Femur (tissue), 1 donor: ENCODE measurements at regions not wholly inside any gene's neighbourhood (a gene's known extent, or its start where the extent isn't known, plus 50 kb on each side); places are given as distances from the start of the nearest gene placed in this dataset.
"Not testable (repeated sequence)": the region's sequence is repeated elsewhere in the genome, so short reads cannot be mapped to it uniquely, and the experiment has no call there.

ENCODE experiments used
- DNase-seq: peaks from one replicate; pipeline ENCODE4 v3.0.0-alpha.2; 2017

- no peak for DNase-seq
These were observed 51.6 kb upstream of the POMP start for GRCh38 chr13:28607187-28607955.

DNA sequence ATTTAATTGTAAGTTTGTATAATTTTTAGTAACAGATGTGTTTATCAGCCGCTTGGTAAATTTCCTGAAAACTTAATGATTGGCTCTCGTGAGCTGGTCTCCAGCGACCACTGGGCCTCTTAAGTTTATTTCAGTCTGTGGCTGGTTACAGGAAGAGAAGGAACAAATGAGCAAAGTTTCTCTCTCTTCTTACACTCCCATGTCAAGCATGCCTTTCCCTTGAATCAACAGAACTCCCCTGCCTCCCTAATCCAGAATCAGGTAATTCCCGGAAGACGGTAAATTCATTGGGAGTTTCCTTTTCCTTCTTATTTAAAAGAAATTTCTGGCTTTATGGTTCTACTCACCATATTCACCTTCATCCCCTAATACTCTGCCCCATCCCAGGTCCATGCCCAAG, 52.5 kb upstream of the POMP start:
- no peak for DNase-seq

DNA sequence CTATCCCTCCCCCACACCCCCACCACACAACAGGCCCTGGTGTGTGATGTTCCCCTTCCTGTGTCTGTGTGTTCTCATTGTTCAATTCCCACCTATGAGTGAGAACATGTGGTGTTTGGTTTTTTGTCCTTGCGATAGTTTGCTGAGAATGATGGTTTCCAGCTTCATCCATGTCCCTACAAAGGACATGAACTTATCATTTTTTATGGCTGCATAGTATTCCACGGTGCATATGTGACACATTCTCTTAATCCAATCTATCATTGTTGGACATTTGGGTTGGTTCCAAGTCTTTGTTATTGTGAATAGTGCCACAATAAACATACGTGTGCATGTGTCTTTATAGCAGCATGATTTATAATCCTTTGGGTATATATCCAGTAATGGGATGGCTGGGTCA, 53.8 kb upstream of the POMP start:
- DNase-seq, result not testable (repeated sequence)

GRCh38 chr13:28603043-28603664, 55.8 kb upstream of the POMP start:
- no peak for DNase-seq

DNA sequence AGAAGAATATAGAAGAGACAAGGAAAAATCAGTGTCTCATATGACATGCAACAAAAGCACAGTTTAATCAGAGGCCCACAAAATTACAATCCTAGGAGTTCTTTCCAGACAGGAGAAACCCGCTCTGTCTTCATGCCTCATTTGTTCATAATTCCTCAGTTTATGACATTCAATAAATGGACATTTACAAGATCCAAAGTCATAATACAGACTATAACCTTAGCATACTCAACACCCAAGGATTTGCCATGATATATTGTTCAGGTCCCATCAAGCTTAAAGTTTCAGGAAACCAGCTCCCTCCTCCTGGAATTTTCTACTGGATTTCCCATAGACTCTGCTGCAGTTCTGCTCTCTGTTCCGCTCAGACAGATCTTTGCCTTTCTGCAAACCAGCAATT, 56.4 kb upstream of the POMP start:
- DNase-seq, result no peak

- no peak for DNase-seq
These were observed 57.3 kb upstream of the POMP start for GRCh38 chr13:28601581-28601980.

DNA sequence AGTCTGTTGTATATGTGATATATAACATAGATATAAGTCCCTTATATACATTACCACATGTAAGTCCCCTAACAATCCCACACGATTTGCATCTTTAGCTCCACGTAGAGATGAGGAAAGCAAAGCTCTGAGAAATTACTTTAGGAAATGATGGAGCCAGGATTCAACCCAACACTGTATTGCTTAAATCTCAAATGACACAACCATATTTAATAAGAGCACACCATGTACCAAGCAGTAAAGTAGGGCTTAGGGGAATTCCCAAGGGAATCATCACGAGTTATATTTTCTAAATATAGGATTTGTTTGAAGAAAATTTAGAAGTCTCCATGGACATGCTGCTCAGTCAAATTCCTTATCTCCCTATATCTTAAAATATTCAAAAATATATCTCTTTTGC, 61.3 kb upstream of the POMP start:
- DNase-seq, result no peak

- DNase-seq, result no peak
These were observed 68.5 kb upstream of the POMP start for GRCh38 chr13:28590461-28590860.

- DNase-seq, result no peak
These were observed 70.6 kb upstream of the POMP start for GRCh38 chr13:28588296-28588695.

DNA sequence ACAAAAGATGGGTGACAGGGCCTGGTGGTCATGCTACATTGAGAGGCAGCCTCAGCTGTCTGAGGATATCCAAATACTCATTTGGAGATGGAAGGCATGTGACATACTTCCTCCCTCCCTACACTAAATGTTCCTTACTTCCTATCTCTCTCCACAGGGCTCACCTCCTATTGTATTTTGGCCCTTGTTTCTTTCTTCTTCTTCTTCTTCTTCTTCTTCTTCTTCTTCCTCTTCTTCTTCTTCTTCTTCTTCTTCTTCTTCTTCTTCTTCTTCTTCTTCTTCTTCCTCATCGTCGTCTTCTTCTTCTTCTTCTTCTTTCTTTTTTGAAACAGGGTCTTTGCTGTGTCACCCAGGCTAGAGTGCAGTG, 71.8 kb upstream of the POMP start:
- no peak for DNase-seq

DNA sequence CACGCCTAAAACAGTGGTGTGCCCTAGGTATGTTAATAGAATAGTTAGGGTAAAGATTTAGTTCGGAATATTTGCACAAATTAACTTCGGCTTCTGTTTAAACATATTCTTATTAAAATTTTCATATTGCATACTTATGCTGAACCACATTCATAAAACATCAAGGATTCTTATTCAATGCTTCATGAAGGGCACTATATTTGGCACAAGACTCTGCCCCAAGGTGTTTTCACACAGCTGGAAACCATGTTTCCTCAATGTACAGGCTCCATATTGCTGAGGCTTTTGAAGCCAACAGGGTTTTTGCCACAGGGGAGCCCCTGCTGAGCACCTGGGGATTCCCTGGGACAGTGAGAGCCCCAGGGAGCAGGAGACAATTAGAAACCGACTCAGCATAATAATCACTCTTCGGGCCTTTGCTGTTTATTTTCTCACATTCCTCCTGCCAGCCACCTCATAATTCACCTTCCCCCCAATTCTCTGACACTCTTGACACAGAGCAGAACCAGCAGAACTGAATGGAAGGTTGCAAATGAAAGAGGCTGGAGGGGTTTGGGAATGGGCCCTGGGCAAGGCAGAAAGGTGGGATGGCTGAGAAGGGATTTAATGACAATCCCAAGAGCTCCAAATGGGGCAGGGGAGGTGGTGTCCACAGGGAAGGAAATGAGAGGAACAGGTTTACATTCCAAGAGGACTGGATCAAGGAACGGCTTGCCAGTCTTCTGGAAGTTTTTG, 72.3 kb upstream of the POMP start:
- no peak for DNase-seq

DNA sequence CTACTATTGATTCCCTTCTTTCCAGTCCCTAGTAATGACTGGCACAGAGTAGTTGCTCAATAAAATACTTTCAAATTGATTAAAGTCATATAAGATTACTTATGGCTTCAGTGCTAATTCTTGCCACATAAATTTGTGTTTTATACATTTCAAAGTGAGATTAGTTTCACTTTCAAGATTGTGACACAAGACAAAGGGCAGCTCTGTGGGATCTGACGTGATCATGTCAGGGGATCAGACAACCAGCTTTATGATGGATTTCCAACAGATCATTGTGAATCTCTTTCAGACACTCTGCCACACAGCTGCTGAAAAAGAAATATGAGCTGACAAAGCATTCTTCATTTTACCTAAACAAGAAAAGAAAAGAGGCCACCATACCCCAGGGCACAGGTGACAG, 73.4 kb upstream of the POMP start:
- DNase-seq, result no peak

- no peak for DNase-seq
These were observed 74.0 kb upstream of the POMP start for GRCh38 chr13:28584873-28585381.

DNA sequence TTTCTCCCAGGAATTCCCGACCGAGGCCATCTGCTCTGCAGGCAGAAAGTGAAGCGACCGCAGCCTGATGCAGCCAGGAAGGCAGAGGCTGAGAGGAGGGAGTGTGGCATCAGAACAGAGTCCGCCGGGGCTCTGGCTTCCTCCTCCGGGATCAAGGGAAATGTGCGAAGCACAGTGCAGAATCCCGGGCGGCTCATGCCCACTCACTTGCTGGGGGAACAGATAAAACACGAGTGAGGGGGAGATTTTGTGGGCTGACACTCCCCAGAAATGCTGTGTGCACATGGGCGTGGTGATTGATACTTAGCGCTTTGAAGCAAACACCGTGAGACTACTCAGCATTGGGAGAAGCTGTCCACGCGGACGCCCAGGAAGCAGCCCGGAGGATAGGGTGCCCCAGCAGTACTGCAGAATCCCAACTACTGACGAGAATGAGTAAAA, 75.3 kb upstream of the POMP start:
- DNase-seq, result no peak

- no peak for DNase-seq
These were observed 76.1 kb upstream of the POMP start for GRCh38 chr13:28582892-28583240.

DNA sequence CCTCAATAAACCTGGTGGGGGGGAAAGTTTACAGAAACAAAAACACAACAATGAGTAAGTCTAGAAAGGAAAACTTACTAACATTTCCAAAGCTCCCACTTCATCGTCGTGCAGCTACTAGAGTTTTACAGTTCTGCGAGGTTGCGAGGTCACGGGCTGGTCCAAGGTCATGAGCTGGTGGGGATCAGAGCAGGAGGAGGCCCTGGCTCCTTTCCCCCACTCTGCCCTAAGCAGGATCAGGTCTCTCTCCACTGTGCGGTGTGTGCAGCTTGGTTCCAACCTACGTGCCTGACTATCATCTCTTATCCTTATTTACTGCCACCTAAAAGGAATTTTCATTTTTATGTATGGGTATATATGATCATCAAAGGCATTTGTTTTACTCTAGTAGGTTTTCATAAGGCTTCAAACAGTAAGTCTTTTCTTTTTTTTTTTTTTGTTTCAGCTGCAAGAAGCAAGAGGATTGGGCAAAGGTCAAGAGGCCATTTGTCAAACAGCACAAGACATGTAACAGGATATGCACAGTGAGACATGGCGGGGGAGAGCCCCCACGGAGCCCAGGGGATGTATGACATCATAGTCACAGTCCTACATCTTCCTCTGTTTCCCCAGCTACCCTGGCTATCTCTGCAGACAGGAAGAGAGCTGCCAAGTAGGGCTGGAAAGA, 76.6 kb upstream of the POMP start:
- DNase-seq, result no peak

DNA sequence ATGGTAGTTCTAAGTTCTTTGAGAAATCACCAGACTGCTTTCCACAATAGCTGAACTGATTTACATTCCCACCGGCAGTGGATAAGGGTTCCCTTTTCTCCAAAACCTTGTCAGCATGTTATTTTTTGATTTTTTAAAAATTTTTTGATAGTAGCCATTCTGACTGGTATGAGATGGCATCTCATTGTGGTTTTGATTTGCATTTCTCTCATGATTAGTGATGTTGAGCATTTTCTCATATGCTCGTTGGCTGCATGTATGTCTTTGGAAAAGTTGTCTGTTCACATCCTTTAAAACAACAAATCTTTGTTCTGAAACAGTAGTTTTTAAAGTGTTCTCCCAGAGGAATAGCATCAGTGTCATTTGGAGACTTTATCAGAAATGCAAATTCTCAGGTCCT, 77.5 kb upstream of the POMP start:
- no peak for DNase-seq

- no peak for DNase-seq
These were observed 79.2 kb upstream of the POMP start for GRCh38 chr13:28579736-28580135.

DNA sequence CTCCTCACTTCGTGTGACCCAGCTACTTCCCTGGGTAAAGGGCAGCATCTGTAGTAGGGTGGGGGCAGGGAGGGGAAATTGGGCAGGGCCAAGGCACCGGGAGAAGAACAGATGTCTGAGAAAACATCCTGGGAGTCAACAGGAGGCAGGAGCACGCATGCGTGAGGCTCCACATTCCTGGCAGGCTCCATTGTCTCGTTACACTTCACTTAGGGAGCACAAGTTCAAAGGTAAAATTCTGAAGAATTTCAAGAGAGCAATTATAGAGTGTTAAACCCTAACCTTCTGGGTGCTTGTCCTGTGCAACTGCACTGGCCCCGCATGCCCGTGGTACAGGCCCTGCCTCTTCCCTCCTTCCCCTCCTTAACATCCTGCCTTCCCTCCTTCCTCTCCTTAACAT, 79.6 kb upstream of the POMP start:
- DNase-seq, result no peak

DNA sequence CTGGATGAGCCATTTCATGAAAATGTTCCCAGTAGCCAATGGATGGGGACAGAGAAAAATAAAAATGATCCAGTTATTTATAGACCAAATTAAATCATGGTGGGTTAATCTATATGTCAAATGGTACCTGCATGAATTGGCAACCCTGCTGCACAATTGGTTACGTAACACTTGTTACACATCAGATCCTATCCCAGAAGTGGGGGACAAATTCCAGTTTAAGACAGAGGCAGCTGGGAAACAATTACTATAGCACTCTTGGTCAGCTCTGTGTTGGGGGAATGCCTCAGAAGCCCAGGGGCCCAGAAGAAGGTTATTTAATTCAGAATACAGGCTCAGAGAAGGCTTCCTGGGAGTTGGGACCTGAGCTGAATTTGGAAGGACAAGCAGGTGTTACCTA, 81.1 kb upstream of the FLT1 start:
- DNase-seq, result no peak

GRCh38 chr13:28575200-28575599, 80.3 kb upstream of the FLT1 start:
- no peak for DNase-seq

DNA sequence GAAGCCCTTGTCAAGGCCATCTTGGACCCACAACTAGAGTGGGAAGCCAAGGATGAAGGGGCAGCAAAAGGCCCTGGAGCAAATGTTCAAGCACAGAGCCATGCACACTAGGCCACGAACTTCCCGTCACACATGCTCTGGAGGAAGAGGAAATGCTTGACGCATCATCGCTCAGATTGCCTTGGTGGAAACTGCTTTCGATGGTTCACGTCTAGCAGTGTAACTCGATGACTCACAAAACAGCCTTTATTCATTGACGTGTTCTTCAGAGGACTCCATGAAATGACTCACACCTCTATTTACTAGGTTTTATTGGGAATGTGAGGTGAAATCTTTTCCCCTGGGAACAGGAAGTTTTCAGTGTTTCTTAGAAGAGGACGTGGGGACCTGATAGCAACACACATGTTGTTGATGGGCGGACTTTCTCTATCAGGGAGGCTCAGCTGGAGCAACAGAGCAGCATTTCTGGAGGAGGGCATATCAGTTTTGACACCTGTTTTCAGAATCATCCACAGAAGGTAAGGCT, 79.8 kb upstream of the FLT1 start:
- peak; percentile 29 for DNase-seq
